SIG-M5 treated with dmso at 0.1 percent for 504 hours (cell line): ENCODE measurements at regions not wholly inside any gene's neighbourhood (a gene's known extent, or its start where the extent isn't known, plus 50 kb on each side); places are given as distances from the start of the nearest gene placed in this dataset.
"Not testable (repeated sequence)": the region's sequence is repeated elsewhere in the genome, so short reads cannot be mapped to it uniquely, and the experiment has no call there.

Experiments used
- DNase-seq: peaks from one replicate; lab custom pipeline; 2025; ENCODE audit not compliant: unreplicated experiment; lab: John Stamatoyannopoulos, UW

GRCh38 chr4:85102606-85103005 lies 136.1 kb upstream of the WDFY3 start:
- no peak for DNase-seq

GRCh38 chr4:85106166-85106565 lies 139.7 kb upstream of the WDFY3 start:
- no peak for DNase-seq

DNA sequence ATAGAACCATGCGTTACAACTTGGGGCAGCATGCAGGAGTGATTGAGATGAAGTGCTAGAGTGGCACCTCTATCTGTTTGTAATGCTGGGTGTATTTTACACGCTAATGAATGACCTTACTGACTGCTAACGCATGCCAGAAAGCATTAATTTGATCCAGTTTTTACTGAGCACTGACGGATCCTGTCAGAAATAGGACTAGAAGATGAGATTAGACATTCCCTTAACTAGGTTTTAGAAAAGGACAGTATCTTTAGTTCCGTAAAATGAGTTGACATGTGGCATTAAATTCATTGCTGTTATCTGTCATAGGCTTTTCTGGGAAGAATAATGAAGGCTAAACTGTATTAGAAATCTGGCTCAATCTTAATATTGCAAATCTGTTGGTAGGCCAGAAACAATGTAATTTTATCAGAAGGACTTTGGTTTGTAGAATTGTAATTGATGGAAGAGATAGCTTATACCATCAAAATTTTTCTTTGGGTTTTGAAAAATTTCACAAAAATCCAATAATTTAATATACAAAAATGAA lies 140.4 kb upstream of the WDFY3 start:
- DNase-seq, result no peak

- no peak for DNase-seq
Measured at GRCh38 chr4:85107553-85107952, 141.1 kb upstream of the WDFY3 start.

DNA sequence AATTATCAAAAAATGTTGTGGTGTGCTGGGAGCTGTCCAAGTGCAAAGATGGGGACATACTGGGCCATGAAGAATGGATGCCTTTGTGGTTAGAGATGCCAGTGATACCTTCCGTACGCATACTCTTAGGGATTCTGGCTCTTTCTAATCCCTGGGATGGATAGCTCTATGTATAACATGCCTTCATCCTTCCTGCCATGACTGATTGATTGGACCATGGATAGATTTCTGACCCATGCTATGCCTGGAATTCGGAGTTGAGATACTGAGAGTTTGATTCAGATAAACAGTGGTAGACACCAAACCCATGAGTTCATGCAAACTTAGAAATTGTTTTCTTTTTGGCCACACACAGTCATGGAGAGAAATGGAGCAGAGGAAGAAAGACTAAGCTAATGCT lies 147.2 kb upstream of the WDFY3 start:
- no peak for DNase-seq

- DNase-seq, result no peak
Measured at GRCh38 chr4:85114526-85114925, 148.0 kb upstream of the WDFY3 start.

- DNase-seq, result no peak
Measured at GRCh38 chr4:85116008-85116407, 149.5 kb upstream of the WDFY3 start.

- DNase-seq, result no peak
Measured at GRCh38 chr4:85125688-85126087, 159.2 kb upstream of the WDFY3 start.

DNA sequence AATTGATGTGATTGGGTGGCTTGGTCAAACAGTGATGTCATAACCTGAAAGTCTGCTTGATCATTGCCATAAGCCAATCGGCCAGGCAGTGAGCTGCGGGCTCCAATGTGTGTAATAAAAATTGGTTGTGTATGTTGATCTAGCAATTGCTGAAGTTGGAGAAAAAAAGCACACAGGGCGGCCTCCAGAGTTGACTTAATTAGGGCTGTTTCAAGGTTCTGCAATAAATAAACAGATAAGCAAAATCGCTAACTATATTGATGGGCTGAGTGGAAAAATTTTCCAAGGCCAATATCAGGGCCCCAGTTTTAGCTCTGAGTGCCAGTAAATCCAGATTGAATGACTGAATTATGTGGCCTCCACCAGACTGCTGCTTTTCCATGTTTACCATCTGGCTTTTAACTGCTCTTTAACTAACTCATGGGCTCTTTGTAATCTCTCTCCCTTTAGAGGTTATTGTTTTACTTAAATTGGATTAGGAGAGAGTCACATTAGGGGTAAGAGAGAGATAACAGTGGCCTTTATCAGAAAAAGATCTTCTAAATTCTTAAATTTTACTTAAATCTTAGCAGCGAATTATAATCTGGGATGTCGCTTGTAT lies 160.6 kb upstream of the WDFY3 start:
- DNase-seq, result no peak

GRCh38 chr4:85127653-85128052 lies 161.2 kb upstream of the WDFY3 start:
- peak; percentile 22 for DNase-seq

DNA sequence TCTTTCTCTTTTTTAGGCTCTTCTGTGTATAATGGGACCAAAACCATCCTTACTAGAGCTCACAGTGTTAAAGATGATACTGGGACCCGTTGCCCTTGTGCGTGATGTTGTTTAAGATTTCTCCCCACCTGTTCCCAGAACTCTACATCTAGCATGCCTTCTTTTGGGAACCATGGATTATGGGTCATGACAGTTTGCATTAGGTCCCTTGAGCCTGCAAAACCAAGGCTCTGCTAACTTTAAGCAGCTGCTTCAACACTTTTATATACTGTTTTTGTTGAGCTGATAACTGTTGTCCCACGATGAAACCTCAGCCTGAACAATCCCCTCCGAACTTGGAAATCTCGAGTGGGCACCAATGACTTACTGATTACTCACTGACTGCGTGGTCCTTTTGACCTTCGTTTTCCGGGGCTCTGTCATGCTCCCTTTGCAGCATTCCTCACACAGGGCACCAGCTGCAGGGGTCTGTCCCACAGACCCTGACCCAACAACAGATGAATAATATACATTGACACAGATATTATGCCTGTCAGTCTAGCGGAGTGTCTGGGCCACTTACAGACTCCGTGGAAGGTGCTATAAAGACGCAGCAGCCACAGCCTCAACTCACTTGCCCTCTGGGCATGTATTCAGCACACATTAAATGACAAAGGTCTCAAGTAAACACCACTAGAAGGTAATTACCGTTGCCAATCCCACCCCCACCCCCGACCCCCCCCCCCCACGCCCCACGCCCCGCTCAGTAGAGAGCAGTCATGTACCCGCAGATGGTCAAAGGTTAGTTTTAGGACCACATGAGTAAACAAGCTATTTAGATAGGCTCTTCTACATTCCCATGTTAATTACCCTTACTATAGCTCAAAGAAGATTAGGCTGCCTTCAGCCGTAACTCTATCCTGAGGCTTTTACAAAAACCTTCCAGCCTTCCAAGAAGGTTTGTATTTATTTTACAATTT lies 162.0 kb upstream of the WDFY3 start:
- DNase-seq, result no peak

DNA sequence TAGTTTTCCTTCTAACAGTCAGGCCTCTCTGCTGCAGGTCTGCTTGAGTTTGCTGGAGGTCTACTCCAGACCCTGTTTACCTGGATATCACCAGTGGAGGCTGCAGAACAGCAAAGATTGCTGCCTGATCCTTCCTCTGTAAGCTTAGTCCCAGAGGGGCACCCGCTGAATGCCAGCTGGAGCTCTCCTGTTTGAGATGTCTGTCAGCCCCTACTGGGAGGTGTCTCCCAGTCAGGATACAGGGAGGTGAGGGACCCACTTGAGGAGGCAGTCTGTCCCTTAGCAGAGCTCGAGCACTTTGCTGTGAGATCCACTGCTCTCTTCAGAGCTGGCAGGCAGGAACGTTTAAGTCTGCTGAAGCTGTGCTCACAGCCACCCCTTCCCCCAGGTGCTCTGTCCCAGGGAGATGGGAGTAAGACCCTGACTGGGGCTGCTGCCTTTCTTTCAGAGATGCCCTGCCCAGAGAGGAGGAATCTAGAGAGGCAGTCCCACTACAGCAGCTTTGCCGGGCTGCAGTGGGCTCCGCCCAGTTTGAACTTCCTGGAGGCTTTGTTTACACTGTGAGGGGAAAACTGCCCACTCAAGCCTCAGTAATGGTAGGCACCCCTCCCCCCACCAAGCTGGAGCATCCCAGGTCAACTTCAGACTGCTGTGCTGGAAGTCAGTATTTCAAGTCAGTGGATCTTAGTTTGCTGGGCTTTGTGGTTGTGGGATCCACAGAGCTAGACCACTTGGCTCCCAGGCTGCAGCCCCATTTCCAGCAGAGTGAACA lies 163.1 kb upstream of the WDFY3 start:
- DNase-seq, result not testable (repeated sequence)

DNA sequence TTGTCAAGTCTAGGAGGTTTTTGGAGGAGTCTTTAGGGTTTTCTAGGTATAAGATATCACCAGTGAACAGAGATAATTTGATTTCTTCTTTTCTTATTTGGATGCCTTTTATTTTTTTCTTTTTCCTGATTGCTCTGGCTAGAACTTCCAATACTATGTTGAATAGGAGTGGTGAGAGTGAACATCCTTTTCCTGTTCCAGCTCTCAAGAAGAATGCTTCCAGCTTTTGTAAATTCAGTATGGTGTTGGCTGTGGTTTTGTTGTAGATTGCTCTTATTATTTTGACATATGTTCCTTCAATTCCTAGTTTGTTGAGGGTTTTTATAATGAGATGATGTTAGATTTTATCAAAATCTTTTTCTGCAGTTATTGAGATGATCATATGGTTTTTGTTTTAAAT lies 165.6 kb upstream of the WDFY3 start:
- no peak for DNase-seq

DNA sequence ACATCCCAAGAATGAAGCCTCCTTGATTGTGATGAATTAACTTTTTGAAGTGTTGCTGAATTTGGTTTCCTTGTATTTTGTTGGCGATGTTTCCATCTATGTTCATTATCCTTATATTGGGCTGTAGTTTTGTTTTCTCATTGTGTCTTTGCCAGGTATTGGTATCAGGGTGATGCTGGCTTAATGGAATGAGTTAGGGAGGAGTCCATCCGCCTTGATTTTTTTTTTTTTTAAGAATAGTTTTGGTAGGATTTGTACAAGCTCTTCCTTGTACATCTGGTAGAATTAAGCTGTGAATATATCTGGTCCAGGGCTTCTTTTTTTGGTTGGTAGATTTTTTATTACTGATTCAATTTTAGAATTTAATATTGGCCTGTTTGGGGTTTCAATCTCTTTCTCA lies 166.1 kb upstream of the WDFY3 start:
- no peak for DNase-seq

DNA sequence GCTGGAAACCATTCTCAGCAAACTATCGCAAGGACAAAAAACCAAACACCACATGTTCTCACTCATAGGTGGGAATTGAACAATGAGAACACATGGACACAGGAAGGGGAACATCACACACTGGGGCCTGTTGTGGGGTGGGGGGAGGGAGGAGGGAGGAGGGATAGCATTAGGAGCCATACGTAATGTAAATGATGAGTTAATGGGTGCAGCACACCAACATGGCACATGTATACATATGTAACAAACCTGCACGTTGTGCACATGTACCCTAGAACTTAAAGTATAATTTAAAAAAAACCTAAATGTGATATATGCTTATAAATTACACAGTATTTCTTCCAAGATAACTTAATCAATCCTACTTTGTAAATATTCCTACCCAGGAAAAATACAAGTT lies 173.3 kb upstream of the WDFY3 start:
- DNase-seq, result peak; percentile 5

DNA sequence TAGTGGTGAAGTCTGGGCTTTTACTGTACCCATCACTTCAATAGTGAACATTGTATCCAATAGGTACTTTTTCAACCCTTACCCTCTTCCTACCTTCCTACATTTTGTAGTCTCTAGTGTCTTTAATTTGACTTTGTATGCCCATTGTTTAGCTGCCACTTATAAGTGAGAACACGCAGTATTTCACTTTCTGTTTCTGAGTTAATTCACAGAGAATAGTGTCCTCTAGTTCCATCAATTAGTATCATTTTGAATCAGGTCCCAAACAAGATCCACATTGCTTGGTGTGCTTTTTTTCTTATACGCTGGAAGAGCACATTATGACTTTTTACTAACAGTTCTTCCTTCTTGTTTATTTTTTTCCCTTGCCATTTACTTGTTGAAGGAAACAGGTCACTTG lies 176.0 kb upstream of the WDFY3 start:
- DNase-seq, result no peak

GRCh38 chr4:85147481-85148076 lies 181.1 kb upstream of the WDFY3 start:
- peak; percentile 66 for DNase-seq

GRCh38 chr4:85149676-85150075 lies 183.2 kb upstream of the WDFY3 start:
- no peak for DNase-seq

- DNase-seq, result no peak
Measured at GRCh38 chr4:85151371-85151770, 184.9 kb upstream of the WDFY3 start.

DNA sequence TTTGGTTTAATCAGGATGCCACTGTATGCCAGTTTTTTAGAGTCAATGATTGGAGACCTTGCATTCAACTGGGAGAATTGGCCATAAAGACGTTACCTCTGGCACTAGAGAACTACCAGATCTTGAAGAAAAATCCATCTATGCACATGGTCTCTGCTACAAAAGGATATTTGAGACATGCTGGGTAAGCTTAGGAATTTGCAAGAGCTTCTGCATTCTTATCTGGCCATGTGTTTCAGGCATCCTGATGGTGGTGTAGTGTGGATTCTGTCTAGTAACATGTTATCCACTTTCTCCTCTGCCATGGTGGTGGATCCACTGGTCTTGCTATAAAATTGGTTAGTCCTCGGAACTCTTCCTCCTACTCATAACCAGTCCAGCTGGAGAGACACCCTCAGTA lies 185.3 kb upstream of the WDFY3 start:
- no peak for DNase-seq

DNA sequence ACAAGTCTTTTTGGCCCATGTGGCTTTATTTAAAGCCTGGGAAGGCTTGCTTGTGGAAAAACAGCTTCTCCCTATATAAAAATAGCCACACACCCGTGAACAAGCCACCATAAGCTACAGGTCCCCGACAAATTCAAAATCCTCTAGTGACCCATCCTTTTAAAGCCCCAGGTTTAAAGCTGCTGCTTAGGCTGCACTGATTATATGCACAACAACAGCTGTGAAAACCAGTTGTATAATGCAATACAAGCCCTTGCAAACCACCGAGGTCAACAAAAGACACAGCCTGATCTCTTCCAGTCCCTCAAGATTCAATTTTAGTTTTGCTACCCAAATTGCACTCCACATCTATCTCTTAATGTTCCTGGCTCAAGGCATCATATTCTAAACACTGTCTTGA lies 186.0 kb upstream of the WDFY3 start:
- DNase-seq, result no peak
